GM12864 (cell line): ENCODE measurements at regions not wholly inside any gene's neighbourhood (a gene's known extent, or its start where the extent isn't known, plus 50 kb on each side); places are given as distances from the start of the nearest gene placed in this dataset.

ENCODE experiments used
- DNase-seq: peaks from one replicate; pipeline ENCODE4 v3.0.0-alpha.2; 2011; ENCODE audit warnings: low read depth
- H3K4me3 ChIP-seq: 2 replicates; pipeline ENCODE4 v1.5.1; 2011; ENCODE audit warnings: mild to moderate bottlenecking, low read depth, low read length, control low read depth
- TF ChIP-seq, protein P1 (sequence below): IDR thresholded peaks from 2 replicates; pipeline ENCODE4 v1.5.1; 2011; ENCODE audit warnings: low read depth, mild to moderate bottlenecking, moderate library complexity, low read length, control low read depth, inconsistent platforms; ENCODE audit errors: missing control alignments

DNA sequence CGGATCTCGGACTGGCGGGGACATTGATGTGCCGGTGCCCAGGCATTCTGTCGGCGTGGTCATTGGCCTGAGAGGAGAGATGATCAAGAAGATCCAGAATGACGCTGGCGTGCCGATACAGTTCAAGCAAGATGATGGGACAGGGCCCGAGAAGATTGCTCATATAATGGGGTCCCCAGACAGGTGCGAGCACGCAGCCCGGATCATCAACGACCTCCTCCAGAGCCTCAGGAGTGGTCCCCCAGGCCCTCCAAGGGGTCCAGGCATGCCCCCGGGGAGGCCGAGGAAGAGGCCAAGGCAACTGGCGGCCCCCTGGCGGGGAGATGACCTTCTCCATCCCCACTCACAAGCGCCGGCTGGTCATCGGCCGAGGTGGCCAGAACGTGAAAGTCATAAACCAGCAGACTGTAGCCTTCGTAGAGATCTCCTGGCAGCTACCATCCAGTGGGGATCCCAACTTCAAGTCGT, 106.5 kb upstream of the MTAP start:
- TF ChIP-seq, protein P1, sequence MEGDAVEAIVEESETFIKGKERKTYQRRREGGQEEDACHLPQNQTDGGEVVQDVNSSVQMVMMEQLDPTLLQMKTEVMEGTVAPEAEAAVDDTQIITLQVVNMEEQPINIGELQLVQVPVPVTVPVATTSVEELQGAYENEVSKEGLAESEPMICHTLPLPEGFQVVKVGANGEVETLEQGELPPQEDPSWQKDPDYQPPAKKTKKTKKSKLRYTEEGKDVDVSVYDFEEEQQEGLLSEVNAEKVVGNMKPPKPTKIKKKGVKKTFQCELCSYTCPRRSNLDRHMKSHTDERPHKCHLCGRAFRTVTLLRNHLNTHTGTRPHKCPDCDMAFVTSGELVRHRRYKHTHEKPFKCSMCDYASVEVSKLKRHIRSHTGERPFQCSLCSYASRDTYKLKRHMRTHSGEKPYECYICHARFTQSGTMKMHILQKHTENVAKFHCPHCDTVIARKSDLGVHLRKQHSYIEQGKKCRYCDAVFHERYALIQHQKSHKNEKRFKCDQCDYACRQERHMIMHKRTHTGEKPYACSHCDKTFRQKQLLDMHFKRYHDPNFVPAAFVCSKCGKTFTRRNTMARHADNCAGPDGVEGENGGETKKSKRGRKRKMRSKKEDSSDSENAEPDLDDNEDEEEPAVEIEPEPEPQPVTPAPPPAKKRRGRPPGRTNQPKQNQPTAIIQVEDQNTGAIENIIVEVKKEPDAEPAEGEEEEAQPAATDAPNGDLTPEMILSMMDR: no peak
- H3K4me3 ChIP-seq: no peak overlapping the region
- no peak for DNase-seq

DNA sequence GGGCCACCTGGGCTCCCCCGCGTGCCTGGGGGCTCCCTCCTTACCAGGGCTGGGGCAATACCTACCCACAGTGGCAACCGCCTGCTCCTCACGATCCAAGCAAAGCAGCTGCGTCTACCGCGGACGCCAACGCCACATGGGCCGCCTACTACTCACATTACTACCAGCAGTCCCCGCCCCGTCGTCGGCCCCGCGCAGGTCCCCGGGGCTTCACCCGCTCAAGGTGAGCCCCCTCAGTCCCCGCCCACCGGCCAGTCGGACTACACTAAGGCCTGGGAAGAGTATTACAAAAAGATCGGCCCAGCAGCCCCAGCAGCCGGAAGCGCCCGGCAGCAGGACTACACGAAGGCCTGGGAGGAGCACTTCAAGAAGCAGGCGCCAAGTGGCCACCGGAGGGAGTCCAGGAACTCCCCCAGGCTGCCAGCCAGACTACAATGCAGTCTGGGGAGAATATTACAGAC, 106.0 kb upstream of the MTAP start:
- H3K4me3 ChIP-seq: no peak overlapping the region

DNA sequence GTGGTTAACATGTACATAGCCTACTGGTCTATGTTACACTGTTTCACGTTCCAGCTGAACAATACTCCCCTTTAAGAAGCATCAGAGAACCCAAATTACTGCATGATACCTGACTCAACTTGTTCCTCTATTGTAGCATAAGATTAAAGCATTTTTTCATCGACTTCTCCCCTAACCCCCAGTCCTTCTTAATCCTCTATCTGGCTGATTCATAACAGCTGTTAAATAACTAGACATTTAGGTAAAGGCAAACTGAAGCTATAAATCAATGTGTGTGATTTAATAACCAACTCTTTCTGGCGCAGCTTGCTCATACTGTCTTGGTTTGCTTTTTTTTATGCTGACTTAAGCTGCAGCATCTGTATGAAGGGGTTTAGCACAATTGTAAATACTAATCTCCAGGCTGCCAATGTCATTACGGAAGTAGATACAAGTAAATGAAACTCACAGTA, 94.2 kb upstream of the MTAP start:
- TF ChIP-seq, protein P1: no peak
- H3K4me3 ChIP-seq: no peak overlapping the region
- DNase-seq: no peak

More for the DNA sequence above, 106.0 kb upstream of the MTAP start:
- TF ChIP-seq, protein P1: no peak
- DNase-seq: no peak

DNA sequence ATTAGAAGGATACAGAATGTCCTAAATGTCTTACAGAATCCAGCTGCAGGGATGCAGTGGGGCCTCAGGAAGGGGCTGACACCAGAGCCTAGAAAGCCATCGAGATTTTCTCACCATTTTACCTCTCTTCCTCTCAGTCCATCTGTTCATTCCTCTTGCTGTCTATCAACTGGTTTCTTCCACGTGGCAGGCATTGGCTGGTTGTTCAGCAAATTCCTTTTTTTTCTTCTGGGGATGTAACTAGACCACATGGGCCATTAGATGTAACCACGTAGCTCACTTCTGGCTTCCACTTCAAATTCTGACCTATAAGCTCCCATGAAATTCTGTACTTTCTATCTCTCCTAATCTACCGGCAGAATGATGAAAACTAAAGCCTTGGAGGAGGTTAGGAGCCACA, 93.6 kb upstream of the MTAP start:
- no peak overlapping the region for H3K4me3 ChIP-seq
- TF ChIP-seq, protein P1: no peak
- DNase-seq: no peak

DNA sequence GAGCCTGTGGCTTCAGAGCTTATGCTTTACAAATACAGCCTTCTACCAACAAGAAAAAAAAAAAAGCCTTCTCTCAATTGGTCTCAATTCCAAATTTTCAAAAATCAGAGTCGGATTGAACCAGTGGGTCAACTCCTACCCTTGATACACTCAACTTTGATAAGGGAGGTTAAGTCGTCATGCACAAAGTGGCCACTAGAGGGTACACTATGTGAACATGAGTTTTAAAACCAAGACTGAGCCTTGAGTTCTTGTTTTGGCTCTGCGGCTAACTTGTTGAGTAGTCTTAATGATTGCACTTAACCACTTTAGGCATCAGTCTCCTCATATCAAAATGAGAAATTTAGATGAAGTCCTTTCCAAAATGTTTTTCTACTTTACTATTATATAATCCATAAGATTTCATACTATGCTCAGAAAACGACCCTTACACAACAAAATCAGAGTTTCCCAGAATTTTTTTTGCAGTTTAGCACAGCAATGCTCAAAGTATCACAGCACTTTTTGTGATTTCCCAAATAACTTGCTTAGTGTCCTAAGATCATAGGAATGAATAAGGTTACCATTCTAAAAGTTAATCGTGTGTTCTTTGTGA, 92.9 kb upstream of the MTAP start:
- DNase-seq: no peak
- TF ChIP-seq, protein P1: peak; percentile 92
- H3K4me3 ChIP-seq: no peak overlapping the region

DNA sequence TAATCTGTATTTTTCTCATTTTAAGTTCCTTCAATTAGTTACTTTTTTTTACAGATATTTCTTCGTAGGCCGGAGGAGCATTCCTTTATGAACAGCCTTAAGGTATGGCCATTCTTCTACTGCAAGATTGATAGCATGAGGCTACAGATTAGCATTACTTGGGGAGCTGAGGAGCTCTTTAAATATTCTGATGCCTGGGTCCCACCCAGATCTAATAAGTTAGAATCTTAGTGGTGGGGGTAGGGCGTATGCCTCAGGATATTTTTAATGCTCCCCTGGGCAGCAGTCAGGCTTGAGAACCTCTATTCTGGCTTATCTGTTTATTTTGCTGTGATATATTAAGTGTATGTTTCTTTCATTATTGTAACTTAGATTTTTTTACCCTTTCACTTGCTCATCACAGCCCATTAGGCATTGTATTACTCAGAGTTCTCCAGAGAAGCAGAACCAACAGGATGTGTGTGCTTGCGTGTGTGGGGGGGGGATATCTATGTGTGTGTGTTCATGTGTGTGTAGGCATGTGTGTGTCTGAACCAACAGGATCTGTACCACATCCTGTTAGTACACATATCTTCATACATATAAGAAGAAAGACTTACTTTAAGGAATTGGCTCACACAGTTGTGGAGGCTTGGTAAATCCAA, 91.8 kb upstream of the MTAP start:
- no peak for DNase-seq
- no peak overlapping the region for H3K4me3 ChIP-seq
- TF ChIP-seq, protein P1: no peak
